IPS DF 19.7 (cell line): ENCODE measurements at regions not wholly inside any gene's neighbourhood (a gene's known extent, or its start where the extent isn't known, plus 50 kb on each side); places are given as distances from the start of the nearest gene placed in this dataset.

Source experiments
- DNase-seq: peaks from one replicate; pipeline ENCODE4 v3.0.0-alpha.2; 2013; ENCODE audit warnings: low read depth, low spot score

DNA sequence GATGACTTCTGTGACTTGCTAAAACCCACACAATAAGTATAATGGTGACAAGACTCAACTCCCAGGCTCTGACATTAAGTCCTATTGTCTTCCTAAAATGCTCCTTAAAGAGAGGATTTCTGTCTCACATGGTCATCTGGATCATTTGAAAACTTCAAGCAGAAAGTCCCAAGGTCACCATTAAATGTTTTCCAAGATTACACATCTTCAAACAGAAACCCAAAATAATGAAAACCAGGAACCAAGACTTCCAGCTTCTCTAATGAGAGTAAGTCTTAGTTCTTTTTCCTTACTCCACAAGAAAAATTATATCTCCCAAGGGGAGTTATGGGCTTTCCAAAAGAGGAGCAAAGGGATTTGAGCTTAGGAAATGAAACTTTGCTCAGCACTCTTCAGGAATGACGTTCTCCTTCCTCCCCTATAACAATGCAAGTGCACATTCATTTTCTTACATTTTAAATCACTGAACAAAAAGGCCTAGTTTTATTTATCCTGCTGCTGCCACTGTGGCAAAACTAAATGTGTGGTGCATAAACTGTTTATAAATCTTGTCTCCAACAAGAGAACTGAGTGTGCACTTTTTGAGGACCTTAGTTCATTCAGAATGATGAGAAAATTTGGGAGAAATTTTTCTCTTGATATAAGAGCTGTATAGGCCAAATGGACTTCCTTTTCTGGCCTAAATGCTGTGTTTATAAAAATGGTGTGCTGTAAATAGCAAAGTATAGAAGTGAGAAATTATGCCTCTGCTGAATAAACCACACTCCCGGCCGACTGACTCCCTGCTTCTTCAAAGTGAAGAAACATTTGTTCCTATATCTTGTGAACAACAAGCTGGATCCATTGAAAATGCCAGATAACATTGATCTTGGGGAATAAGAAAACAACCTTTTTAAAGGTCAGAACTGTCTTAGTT is 148.4 kb upstream of the PLEKHG7 start:
- no peak for DNase-seq

DNA sequence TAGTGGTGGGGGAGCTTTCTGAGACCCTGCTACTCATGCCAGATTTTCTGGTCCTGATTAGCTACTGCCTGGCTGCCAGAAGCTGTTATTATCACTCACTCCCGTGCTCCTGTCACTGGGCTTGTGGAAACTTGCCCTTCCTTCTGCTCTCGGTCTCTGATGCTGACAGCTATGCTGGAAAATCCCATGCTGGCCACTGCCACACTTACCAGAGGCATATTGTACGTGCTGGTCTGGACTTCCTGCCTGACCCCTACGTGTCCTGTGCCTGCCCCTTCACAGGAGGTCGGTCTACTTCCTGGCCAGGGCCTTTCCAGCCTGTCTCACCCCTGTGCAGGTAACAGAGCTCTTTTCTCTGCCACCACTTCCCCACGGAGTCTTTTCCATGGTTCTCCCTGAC is 149.4 kb upstream of the PLEKHG7 start:
- DNase-seq = no peak

DNA sequence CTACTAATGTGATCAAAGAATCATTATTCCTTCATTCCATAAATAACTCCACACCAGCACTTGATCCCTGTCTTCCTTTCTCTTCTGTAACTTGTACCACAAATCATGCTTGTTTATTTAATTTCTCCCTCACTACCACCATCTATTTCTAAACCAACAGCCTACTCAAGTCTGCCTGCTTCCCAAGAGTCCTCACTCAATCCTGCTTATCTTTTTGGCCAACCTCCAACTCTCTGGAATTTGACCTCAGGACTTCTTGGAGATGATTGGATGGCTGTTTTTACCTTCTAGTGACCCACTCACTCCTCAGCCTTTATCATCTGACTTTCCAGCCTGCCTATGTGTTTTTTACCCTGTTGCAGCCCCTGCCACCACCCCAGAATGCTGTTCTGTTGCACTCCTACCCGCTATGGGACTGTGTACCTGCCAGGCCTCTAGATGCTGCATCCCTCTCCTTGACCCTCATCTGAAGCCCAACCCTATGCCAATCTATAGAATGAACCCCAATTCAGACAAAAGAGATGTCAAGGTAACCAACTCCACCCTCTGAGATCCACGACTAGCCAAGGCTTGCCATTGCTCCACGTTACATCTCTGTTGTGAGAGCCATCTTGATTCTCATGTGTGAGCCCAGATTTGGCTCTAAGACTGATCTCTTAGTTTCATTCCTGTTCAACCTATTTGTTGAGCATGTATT is 150.2 kb upstream of the PLEKHG7 start:
- DNase-seq = no peak

DNA sequence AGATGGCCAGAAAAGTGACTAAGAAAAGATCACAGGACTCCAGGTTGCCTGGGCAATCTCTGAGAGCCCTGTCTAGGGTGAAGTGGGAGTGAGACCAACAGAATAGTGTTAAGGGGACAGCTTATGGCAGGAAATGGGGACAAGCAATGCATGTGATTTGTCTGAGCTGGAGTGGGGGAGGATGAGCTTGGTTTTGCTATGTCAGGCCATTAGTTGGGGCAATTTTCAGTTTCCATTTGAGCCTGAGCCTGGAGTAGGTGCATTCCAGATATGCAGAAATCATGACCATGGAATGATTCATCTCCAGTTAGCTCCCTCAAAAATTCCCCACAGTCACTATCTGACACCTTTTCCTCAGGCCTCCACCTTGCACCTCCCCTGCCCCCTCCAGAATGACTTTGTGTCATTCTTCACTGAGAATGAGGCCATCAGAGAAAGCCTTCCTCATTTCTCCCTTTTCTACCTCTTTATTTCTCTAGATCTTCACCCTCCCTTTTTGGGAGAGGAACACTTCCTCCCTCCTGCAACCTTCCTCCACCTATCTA is 150.9 kb upstream of the PLEKHG7 start:
- DNase-seq = no peak

DNA sequence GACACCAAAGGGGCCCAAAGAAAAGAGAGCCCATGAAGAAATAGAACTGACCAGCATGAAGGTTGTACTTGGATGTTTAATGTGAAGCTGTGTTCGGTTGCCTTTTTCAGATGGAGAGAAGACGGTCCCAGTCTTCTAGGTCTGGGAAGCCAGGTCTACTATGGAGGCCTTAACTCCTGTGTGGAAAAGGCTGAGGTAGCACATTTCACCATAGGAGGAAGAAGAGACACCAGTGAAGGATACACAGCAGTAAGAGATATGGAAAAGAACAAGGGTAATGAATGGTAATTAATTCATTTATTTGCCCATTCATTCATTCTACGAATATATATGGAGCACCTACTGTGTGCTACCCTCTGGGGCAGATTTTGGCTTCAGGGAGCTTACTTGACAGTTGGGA is 151.6 kb upstream of the PLEKHG7 start:
- DNase-seq = no peak

DNA sequence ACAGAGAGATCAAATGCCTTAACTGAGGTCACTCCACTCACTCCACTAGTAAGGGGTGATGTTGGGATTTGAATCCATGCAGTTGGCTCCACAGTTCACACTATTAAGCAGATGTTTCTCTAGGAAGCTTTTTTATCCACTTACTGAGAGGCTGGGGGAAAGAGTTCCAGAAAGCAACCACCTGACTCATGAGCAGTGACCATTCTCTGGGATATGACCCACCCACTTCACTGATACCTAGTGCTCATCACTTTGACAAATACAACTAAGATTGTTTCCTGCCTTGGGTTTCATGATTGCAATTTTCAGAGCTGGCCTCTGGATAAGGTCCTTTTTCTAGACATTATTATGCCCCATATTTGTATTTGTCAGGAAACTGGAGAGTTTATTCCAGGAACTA is 152.1 kb upstream of the PLEKHG7 start:
- no peak for DNase-seq

DNA sequence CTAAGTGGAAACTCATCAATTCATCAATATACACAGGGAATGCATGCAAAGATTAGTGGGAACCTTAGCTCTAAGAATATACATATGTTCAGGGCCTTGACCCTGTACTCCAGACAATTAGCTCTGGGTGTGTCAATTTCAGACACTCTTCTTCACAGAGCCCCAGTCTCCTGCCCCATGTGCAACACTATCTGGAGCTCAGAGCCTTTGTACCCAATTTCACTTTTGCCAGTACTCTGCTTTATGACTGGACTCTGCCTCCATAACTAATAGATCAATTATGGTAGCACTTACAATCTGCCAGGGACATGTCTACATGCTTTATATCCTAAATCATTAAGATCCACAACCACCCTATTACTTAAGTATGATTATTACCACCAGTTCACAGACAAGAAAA is 152.5 kb upstream of the PLEKHG7 start:
- no peak for DNase-seq

DNA sequence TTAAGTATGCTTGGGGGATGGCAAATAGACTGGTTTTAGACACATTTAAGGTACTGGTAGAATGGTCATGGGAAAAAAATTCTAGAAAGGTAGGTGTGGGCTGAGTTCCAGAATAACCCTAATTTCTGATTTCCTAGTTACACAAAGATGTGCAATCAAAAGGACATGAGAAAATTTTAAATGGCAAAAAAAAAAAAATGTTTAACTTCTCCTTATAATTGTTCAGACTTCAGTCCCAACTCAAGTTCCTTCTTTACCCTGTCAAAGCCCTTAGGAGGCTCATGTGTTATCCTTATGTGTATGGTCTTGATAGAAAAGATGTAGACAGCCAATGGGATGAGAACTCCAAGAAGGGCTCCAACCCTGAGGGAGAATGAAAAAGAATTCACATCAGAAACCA is 153.3 kb upstream of the PLEKHG7 start:
- DNase-seq = no peak

DNA sequence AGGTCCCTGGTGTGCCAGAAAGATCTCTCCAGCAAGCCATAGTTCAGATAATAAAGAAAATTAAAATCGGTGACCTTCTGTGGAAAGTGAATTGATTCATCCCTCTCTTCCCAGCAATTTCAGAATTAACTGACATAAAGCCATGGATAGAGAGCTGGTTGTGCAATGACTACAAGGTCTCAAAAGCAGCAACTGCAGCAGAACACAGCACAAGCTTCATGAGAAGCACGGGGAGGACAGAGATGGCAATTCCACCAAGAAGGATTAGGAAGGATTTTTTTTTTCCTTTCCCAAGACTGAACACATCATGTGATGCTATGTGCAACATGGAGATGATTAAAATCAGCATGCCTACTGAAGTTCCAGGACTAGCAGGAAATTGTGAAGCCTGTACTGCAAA is 154.9 kb upstream of the PLEKHG7 start:
- no peak for DNase-seq

DNA sequence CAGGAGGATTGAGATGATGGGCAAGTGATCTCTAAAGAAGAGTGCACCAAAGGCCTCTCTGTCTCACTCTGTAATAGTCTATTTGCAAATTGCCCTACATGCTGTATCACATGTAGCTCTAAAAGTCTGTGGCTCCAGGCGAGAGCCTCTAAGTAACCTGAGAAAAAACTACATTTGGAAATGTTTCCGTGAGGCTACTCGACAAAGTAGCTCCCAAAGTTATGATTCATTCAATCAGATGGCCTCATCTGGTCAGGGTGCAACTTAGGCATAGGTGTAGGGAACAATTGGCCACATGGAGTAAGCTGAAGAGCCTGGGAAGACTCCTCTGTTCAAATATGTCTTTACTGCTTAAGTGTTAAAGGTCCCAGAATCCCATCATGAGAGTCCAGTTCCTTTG is 155.4 kb upstream of the PLEKHG7 start:
- DNase-seq = no peak

DNA sequence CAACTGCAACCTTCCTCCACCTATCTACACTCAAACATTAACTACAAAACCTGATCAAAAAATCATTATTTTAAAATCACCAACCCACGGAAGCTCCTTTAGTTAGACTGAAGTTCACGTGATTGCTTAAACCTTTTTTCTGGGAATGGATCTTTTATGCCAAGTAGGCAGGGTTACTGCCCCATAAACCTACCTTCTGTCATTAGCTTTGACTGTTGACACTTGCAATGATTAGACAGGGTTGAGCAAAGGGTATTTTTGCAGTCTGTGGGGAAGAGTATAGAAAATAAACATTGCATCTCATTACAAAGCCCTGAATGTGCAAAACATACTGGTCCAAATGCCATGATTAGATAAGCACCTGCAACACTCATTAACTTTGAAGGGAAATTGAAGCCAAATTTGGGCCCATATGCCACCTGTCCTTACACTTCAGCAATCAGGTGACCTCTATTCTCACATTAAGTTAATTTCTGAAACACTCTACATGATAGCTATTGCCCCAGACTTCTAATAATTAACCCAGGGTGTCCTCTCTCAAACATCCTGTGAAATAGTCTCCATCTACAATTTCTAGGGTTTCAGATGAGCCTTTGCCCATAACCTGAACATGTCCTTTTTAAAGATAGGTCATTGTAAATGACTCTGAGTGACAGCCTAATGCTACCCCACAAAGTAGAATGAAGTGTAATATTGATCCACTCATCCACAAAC is 156.0 kb upstream of the PLEKHG7 start:
- no peak for DNase-seq

DNA sequence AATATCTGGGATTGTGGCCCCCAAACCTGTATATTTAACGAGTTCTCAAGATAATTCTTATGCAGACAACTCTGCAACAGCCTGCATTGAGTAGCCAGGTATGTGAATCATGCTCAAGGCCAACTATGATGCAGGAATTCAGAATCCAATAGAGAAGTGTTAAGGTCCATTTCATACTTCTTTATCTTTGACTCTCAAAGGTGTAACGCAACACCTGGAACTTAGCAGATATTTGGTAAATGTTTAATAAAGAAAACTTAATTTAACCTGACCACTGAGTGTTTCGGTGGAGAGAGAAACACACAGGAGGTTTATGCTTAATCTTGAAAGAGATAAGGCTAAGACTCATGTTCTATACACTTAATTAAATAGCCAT is 156.5 kb upstream of the PLEKHG7 start:
- no peak for DNase-seq

DNA sequence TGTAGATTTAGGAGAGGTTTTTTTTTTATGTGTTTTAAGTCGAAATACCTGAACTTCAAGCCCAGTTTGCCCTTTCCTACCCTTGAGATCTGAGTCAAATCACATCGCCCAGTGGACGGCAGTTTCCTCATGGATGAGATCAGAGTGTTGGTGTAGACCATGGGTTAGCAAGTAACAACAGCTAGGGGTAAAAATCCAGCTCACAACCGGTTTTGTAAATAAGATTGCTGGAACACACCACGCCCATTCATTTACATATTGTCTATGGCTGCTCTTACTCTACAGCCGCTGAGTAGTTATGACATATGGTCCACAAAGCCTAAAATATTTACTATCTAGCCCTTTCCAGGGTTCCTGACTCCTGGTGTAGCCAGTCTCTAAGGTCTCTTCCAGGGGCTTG is 158.5 kb upstream of the PLEKHG7 start:
- DNase-seq = no peak

DNA sequence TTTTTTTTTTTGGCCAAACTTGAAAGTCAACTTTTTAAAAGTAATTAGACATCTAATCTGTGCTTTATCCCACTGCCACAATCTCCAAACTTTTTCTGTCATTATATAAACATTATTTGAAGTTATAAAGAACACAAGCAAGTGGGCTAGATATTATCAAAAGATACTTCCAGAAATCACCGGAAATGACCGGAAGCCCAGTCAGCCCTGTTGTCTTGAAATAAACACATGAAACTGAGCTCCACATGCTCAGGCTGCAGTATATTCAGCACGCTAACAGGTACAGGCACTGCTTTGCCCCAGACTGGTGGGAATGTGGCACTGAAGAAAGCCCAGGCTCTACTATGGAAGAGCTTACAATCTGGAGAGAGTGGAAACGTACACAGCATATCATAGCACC is 158.9 kb upstream of the PLEKHG7 start:
- no peak for DNase-seq

DNA sequence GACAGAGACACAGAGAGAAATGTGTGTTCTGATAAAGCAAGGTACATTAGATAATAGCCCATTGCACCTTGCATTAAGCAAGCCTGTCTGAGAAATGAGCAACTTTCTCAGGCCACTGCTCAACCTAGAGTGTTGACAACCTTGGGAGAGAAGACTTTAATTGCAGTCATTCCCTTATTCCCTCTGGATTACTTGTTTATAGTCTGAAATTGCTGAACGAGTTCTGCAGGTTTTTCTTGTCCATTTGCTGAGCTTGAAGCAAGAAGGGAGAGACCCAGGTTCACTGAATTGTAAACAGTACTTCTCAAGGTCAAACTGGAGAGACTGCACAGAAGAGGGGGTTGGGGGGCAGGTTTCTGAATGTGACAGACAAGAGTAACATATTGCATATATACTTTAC is 159.4 kb upstream of the PLEKHG7 start:
- DNase-seq = no peak

DNA sequence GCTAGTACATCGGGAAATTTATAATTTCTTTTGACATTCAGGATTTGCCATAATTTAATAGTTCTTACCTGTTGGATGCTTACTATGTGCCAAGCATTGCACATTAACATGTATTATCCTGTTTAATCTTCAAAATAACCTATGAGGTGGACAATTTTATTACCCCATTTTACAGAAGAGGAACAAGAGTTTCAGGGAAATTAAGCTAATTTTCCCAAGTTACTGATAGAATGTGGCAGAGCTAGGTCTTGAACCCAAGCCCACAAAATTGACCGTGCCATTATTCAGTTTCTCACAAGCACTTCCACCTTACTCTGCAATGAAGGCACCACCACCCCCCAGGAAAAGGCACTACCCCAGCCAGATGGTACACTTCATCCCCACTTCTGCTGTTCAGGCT is 161.1 kb upstream of the PLEKHG7 start:
- no peak for DNase-seq

DNA sequence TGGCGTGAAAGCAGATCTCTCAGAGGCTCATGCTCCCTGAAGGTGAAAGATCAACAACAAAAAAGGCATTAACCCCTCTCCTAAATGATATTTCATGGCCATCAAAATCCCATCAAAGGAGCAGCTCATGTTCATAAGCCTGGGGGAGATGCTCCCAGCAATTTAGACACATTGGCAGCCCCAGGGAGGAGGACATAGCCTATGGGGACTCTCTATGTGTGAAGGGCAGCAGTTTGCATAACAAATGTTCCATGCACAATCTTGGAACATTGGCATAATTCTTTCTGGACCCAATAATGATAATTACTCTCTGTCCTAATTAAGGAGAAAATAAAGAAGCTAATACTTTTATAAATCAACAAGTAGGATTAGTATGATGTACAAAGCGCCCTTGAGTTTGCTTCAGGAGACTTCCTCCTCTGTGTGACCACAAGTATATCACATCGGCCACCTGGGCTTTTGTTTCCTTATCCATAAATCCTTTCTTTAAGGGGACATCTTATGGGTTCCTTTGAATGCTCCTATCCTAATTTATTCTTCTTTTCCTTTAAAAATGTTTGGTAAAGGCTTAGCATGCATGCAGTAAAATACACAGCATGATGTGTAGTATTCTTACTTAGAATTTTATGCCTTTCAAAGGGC is 161.9 kb upstream of the PLEKHG7 start:
- no peak for DNase-seq

DNA sequence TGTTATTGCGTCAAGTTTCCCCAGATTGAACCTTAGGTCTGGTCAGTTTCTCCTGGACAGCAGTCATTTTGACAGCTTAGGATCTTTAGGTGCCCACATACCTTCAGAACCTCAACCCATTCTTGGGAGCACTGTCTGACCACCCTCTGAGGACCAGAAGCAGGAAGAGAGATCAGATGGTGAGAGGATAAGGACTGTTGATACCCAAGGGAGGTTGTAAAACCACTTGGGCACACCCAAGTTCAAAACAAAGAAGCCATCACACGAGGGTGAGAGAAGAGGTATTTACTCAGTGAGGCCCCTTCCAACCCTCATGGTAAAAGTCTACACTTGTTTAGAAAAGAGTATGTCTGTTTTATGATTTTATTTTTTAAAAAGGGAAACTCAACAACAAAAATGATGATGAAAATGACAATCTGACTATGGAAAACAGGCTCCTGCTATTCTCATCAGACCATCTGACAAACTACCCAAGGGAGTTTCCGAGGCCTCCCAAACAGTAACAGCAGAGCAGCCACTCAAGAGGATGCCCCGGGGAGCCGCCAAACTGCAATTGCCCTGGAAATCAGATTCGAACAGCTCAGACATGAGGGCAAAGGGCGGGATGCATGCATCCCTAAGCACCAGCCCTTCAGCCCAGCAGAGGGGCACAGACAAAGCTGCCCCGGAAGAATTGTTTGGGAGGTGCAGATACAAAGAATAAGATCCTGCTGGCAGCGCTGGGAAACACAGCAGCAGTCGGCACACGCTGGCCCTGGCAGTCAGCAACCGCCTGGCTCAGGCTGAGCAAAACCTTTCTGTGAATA is 162.6 kb upstream of the PLEKHG7 start:
- DNase-seq = no peak

DNA sequence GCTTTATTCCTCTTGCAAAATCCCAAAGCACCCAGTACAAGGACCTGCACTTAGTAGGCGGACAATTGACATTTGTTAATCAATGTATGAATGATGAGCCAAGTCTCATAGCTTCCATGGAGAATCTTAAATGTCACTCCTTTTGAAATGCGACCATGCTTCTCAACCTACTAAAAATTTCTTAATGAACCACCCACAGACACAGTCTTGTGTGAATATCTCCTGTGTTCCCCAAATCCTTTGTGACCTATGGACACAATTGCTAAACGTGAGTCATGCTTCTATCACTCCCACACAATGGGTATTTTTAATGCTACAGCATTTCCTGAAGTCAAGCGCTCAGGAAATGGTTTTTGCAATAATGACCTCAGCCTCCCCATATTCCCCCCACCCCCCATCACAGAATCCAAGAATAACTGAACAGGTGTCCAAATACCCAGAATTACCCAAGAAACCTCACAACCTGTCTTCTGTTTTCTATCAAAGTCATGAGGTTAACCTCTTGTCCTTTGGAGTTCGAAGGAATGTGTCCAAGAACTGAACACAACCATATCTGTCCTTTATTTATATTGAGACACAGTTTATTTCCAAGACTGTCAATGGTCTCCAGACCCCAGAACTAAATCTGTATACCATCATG is 163.6 kb upstream of the PLEKHG7 start:
- no peak for DNase-seq

DNA sequence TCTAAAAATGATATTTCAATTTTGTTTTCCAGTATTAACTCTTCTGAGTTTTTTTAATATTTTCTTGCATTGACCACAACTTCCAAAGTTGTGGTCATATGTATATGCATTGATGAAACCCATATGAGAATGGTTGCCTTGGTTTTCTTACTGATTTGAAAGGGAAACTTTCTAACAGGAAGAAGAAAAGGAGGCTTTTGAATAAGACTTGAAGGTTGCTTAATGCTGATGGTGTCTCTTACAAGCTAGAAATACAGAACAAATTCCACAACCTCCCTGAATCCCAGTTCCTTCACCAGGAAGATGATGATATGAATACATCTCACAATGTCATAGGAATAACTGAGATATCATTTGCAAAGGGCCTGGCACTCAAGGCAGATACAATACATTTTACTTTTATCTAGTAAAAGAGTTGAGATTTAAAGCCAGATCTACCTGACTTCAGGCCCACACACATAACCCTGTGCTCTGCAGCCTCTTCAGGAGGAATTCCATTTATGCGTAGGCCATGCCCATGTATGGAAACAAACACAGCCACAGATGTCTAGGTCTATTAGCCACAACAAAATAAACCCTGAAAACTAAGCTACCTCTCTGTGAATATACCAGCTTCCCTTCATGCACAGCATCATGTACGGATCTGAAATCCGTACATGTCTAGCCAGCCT is 165.4 kb upstream of the PLEKHG7 start:
- no peak for DNase-seq
